PC-9 (cell line): ENCODE measurements at regions not wholly inside any gene's neighbourhood (a gene's known extent, or its start where the extent isn't known, plus 50 kb on each side); places are given as distances from the start of the nearest gene placed in this dataset.

ENCODE experiments used
- BruUV-seq: library from RNA; stranded (reverse); fragments of 400-500 nt; replicated peaks from 2 replicates; lab custom pipeline; 2021; lab: Mats Ljungman, UMichigan
- CTCF ChIA-PET: fragments of 300-600 bp; sonication (Branson Sonifier 250); formaldehyde crosslinking; loops from one replicate; lab custom pipeline; 2022; ENCODE audit warnings: antibody characterized with exemption; lab: Charles Lee
- POLR2A ChIA-PET: fragments of 300-600 bp; sonication (Branson Sonifier 250); formaldehyde crosslinking; loops from one replicate; lab custom pipeline; 2022; ENCODE audit warnings: antibody characterized with exemption; ENCODE audit not compliant: unreplicated experiment; lab: Charles Lee
- DNase-seq, 2 experiments: peaks; one replicate each; pipeline versions ENCODE4 v3.0.0 to v3.0.0-alpha.2; 2015 to 2022; ENCODE audit warnings: mixed read lengths in 1 of 2
- H2AFZ ChIP-seq: fragments of 200-600 bp; sonication (generic); 2 replicates; pipeline ENCODE4 v1.8.1; 2017; ENCODE audit warnings: antibody characterized with exemption
- H3F3A ChIP-seq: fragments of 200-600 bp; sonication (generic); 2 replicates; pipeline ENCODE4 v1.8.1; 2017; ENCODE audit warnings: antibody characterized with exemption, mild to moderate bottlenecking, low read depth; ENCODE audit not compliant: insufficient read depth
- H3K27ac ChIP-seq: fragments of 200-600 bp; sonication (generic); 2 replicates; pipeline ENCODE4 v1.6.1; 2016; ENCODE audit warnings: mixed run types
- H3K27me3 ChIP-seq: fragments of 200-600 bp; sonication (generic); 2 replicates; pipeline ENCODE4 v1.6.1; 2016; ENCODE audit warnings: low read depth, mixed run types; ENCODE audit not compliant: insufficient read depth
- H3K36me3 ChIP-seq: fragments of 200-600 bp; sonication (generic); 2 replicates; pipeline ENCODE4 v1.6.1; 2016; ENCODE audit warnings: low read depth, mixed run types
- H3K4me1 ChIP-seq: fragments of 200-600 bp; sonication (generic); replicated peaks from 2 replicates; pipeline ENCODE4 v1.6.1; 2016; ENCODE audit warnings: mixed run types; ENCODE audit not compliant: insufficient read depth
- H3K4me2 ChIP-seq: fragments of 200-600 bp; sonication (generic); 2 replicates; pipeline ENCODE4 v1.6.1; 2017; ENCODE audit warnings: mixed run types
- H3K4me3 ChIP-seq: fragments of 200-600 bp; sonication (generic); 2 replicates; pipeline ENCODE4 v1.6.1; 2016; ENCODE audit warnings: mixed run types
- H3K79me2 ChIP-seq: fragments of 200-600 bp; sonication (generic); 2 replicates; pipeline ENCODE4 v1.6.1; 2017; ENCODE audit warnings: low read depth, mixed run types
- H3K9me2 ChIP-seq: fragments of 200-600 bp; sonication (generic); 2 replicates; pipeline ENCODE4 v1.8.1; 2017; ENCODE audit warnings: mild to moderate bottlenecking; ENCODE audit not compliant: insufficient read depth
- H3K9me3 ChIP-seq: fragments of 200-600 bp; sonication (generic); 2 replicates; pipeline ENCODE4 v1.8.1; 2016; ENCODE audit warnings: low read depth; ENCODE audit not compliant: insufficient read depth
- H4K20me1 ChIP-seq: fragments of 200-600 bp; sonication (generic); 2 replicates; pipeline ENCODE4 v1.8.1; 2017; ENCODE audit not compliant: insufficient read depth
- EZH2 ChIP-seq: fragments of 200-600 bp; sonication (generic); IDR thresholded peaks from 2 replicates; pipeline ENCODE4 v1.8.0; 2017; ENCODE audit warnings: antibody characterized with exemption, low read depth
- intact Hi-C: fragments of 100-400 bp; cut with micrococcal nuclease; formaldehyde crosslinking; loops from one replicate; pipeline ENCODE4 v1.10.0; 2022; ENCODE audit not compliant: unreplicated experiment
- TF ChIP-seq, protein P1 (sequence below): fragments of 200-600 bp; sonication (generic); conservative IDR thresholded peaks from 2 replicates; pipeline ENCODE4 v1.6.1; 2017; ENCODE audit warnings: mixed run types, antibody characterized with exemption, mild to moderate bottlenecking, moderate library complexity

DNA sequence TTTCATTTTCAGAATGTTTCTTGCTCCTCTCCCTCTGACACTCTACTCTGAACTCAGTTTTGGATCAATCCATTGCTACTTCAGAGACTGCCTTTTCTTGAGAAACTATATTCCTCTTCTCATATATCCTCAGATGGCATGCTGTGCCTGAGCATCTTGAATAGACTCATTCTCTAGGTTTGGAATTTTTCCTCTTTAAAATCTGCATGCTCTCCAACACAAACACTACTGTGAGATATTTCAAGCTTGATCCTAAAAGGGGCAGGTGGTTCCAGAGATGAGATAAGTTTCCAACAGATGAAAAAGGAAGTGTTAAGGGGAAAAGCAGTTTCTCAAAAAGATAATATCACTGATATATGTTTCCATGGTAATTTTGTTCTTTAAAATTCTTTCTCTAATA lies 742.2 kb upstream of the EPHA6 start:
- H3K9me3 ChIP-seq, result no peaks in the 10 kb centered on the region
- H2AFZ ChIP-seq, result no peak overlapping the region
- CTCF ChIA-PET, result no interaction called here

DNA sequence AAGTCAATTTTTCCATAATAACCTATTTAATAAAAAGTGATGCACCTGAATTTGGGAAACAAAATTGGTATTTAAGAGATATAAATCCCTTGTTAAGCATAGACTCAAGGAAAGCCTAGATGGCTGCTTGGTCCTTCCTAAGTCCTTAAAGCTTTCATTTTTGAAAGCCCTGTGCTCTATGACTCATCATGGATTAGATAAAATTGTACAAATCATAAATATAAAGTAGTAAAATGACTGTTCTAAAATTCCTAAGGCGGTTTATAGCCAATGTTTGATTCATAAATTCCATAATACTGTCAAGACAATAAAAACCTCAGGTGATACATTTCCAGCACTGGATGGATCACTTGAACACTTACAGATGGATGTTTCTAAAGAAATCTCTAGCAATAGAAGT lies 730.8 kb upstream of the EPHA6 start:
- ChIA-PET CTCF (no interaction called here), POLR2A (no interaction called here)
- Histone ChIP-seq H3K27ac (no peak overlapping the region), H3K9me2 (peaks cover 5% of the 10 kb centered on the region), H2AFZ (no peak overlapping the region), H3K36me3 (no peaks in the 10 kb centered on the region), H4K20me1 (no peaks in the 10 kb centered on the region), H3K27me3 (no peaks in the 10 kb centered on the region), H3K9me3 (no peaks in the 10 kb centered on the region), H3F3A (no peaks in the 10 kb centered on the region), H3K4me3 (no peak overlapping the region), H3K4me1 (no peaks in the 10 kb centered on the region), H3K79me2 (no peaks in the 10 kb centered on the region), H3K4me2 (no peak overlapping the region)
- intact Hi-C loops, result no loop called here
- TF ChIP-seq, protein P1, sequence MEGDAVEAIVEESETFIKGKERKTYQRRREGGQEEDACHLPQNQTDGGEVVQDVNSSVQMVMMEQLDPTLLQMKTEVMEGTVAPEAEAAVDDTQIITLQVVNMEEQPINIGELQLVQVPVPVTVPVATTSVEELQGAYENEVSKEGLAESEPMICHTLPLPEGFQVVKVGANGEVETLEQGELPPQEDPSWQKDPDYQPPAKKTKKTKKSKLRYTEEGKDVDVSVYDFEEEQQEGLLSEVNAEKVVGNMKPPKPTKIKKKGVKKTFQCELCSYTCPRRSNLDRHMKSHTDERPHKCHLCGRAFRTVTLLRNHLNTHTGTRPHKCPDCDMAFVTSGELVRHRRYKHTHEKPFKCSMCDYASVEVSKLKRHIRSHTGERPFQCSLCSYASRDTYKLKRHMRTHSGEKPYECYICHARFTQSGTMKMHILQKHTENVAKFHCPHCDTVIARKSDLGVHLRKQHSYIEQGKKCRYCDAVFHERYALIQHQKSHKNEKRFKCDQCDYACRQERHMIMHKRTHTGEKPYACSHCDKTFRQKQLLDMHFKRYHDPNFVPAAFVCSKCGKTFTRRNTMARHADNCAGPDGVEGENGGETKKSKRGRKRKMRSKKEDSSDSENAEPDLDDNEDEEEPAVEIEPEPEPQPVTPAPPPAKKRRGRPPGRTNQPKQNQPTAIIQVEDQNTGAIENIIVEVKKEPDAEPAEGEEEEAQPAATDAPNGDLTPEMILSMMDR, result no peak
- TF ChIP-seq EZH2, result no peak
- no peak for DNase-seq
- BruUV-seq, result no TSS peak

More for the DNA sequence above, 742.2 kb upstream of the EPHA6 start:
- Histone ChIP-seq H3F3A (no peaks in the 10 kb centered on the region), H3K9me2 (no peaks in the 10 kb centered on the region), H3K27me3 (no peaks in the 10 kb centered on the region), H3K4me2 (no peak overlapping the region), H3K36me3 (no peaks in the 10 kb centered on the region), H4K20me1 (no peaks in the 10 kb centered on the region), H3K4me1 (no peaks in the 10 kb centered on the region), H3K4me3 (no peak overlapping the region), H3K27ac (no peak overlapping the region), H3K79me2 (no peaks in the 10 kb centered on the region)
- TF ChIP-seq EZH2, result no peak
- TF ChIP-seq, protein P1, result no peak
- POLR2A ChIA-PET, result no interaction called here
- intact Hi-C loops, result no loop called here
- no peak for DNase-seq
- BruUV-seq, result no TSS peak

DNA sequence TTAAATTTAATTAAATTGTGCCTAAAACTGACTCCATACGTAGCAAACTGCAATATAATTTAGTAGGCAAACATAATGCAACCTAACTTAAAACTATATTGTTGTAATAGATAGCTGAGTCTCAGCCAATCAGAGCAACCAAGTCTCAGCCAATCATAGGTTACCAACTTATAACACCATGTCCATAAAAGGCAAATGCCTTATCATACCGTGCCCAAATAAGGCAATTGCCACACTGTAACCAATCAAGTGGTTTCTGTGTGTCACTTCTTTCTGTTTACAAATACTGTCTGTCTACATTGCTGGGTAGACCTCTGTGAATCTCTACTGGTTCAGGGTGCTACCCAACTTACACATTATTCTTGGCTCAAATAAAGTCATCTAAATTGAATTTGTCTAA lies 728.4 kb upstream of the EPHA6 start:
- H3K4me1 ChIP-seq, result no peaks in the 10 kb centered on the region
- no peaks in the 10 kb centered on the region for H3K27me3 ChIP-seq
- intact Hi-C loops, result no loop called here
- peaks cover 5% of the 10 kb centered on the region; the same call in 1 of the 2 replicates for H3K9me2 ChIP-seq
- H3F3A ChIP-seq, result no peaks in the 10 kb centered on the region
- H2AFZ ChIP-seq, result no peak overlapping the region
- no peak for TF ChIP-seq EZH2
- POLR2A ChIA-PET, result no interaction called here
- CTCF ChIA-PET, result no interaction called here
- H3K36me3 ChIP-seq, result no peaks in the 10 kb centered on the region
- no peak for DNase-seq
- no peak overlapping the region for H3K27ac ChIP-seq
- BruUV-seq, result no TSS peak
- H3K4me2 ChIP-seq, result no peak overlapping the region
- no peaks in the 10 kb centered on the region for H3K79me2 ChIP-seq
- peaks cover 6% of the 10 kb centered on the region; the same call in 1 of the 2 replicates for H3K9me3 ChIP-seq
- no peaks in the 10 kb centered on the region for H4K20me1 ChIP-seq
- H3K4me3 ChIP-seq, result no peak overlapping the region

DNA sequence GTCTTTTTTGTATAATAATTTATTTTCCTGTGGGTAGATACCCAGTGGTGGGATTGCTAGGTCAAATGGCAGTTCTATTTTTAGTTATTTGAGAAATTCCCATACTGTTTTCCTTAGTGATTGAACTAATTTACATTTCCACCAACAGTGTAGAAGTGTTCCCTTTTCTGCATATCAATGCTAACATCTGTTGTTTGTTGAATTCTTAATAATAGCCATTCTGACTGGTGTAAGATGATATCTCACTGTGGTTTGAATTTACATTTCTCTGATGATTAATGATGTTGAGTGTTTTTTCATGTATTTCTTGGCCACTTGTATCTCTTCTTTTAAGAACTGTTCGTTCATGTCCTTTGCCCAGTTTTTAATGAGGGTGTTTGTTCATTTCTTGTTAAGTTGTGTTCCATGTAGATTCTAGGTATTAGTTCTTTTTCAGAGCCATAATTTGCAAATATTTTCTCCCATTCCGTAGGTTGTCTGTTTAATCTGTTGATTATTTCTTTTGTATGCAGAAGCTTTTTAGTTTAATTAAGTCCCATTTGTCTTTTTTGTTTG lies 713.3 kb upstream of the EPHA6 start:
- Histone ChIP-seq H3K4me3 (no peak overlapping the region), H3K36me3 (no peaks in the 10 kb centered on the region), H3K79me2 (no peaks in the 10 kb centered on the region), H3K4me2 (no peak overlapping the region), H3F3A (no peaks in the 10 kb centered on the region), H4K20me1 (no peaks in the 10 kb centered on the region), H3K9me3 (no peaks in the 10 kb centered on the region), H3K9me2 (no peaks in the 10 kb centered on the region), H3K27ac (no peak overlapping the region), H2AFZ (no peak overlapping the region), H3K27me3 (no peaks in the 10 kb centered on the region), H3K4me1 (no peaks in the 10 kb centered on the region)
- intact Hi-C loops, result no loop called here
- no TSS peak for BruUV-seq
- TF ChIP-seq, protein P1, result no peak
- TF ChIP-seq EZH2, result no peak
- POLR2A ChIA-PET, result no interaction called here
- CTCF ChIA-PET, result no interaction called here
- no peak for DNase-seq
